Activated CD8-positive, alpha-beta memory T cell treated with anti-CD3 and anti-CD28 coated beads for 36 hours (primary cell): ENCODE measurements at regions not wholly inside any gene's neighbourhood (a gene's known extent, or its start where the extent isn't known, plus 50 kb on each side); places are given as distances from the start of the nearest gene placed in this dataset.

ENCODE experiments used
- CTCF ChIA-PET: fragments of 350-600 bp; sonication (Branson Sonifier 250); formaldehyde crosslinking; loops from one replicate; lab custom pipeline; 2021; ENCODE audit warnings: antibody characterized with exemption; lab: Charles Lee
- POLR2A ChIA-PET: fragments of 350-600 bp; sonication (Branson Sonifier 250); formaldehyde crosslinking; loops from one replicate; lab custom pipeline; 2021; ENCODE audit warnings: antibody characterized with exemption; lab: Charles Lee

DNA sequence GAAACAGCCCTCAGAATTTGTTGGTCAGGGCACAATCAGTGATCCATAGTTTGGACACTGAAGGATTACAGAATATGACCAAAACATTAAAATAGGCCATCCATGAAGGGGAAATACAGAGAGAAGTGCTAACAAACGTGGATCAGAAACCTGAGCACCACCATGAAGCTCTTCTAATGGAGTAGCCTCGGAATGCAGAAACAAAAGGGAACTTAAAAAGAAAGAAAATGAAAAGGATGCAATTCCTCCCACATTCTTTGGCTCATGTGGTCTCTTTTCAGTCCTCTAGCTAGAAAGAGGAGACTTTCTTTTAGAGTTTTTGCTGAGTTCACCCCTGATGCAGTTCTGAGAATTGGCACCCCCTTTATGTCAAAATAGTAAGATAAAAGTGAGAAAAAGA is 989.8 kb upstream of the B3GALT2 start:
- CTCF ChIA-PET = no interaction called here
- POLR2A ChIA-PET = no interaction called here

GRCh38 chr1:194175251-194175650 is 988.8 kb upstream of the B3GALT2 start:
- ChIA-PET CTCF (no interaction called here), POLR2A (no interaction called here)

DNA sequence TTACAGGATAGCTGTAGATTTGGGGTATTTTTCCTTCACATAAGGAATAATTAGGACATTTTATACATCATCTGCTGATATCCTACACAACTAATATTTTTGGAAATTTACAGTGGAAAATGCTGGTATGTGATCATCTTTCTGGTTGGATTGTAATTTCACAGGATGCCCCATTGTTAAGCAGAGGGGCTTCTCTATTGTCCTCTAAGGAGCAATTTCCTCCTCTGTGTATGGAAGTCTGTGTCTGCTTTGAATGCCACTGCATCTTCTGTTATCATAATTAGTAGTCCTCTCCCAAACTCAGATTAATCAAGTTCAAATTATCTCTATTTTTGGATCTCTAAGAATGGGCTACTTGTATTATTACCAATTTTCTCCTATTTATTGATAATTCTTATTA is 988.1 kb upstream of the B3GALT2 start:
- CTCF ChIA-PET = no interaction called here
- POLR2A ChIA-PET = no interaction called here

DNA sequence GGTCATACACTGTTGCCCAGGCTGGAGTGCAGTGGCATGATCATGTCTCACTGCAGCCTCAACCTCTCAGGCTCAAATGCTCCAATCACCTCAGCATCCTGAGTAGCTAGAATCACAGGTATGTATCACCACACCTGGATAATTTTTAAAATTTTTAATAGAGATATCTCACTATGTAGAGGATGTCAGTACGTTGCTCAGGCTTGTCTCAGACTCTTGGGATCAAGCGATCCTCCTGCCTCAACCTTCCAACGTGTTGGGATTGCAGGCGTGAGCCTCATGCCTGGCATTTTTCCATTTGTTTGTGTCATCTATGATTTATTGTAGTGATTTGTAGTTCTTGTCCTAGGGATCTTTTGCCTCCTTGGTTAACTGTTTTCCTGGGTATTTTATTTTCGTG is 985.2 kb upstream of the B3GALT2 start:
- POLR2A ChIA-PET = no interaction called here
- CTCF ChIA-PET = no interaction called here

- ChIA-PET POLR2A (no interaction called here), CTCF (no interaction called here)
Measured at GRCh38 chr1:194167956-194168640, 981.7 kb upstream of the B3GALT2 start.

- ChIA-PET POLR2A (no interaction called here), CTCF (no interaction called here)
Measured at GRCh38 chr1:194164755-194165154, 978.3 kb upstream of the B3GALT2 start.

GRCh38 chr1:194161591-194161990 is 975.2 kb upstream of the B3GALT2 start:
- POLR2A ChIA-PET = no interaction called here
- CTCF ChIA-PET = no interaction called here

DNA sequence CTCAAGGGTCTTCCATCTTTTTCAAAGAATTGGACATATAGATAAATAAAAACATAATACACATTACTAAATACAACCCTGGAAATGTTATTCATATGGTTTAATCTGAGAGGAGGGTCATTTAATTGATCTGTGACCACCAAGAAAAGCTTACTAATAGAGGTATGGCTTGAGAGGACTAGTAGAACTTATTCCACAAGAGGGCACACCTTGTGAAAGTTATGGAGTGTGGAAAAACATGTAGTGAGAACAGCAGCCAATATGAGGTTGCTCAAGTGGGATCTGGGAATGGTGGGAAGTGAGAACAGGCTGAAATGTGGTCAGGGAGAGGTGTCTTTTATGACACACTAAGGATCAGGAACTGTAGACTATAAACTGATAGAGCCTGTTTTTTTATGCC is 973.5 kb upstream of the B3GALT2 start:
- POLR2A ChIA-PET = no interaction called here

GRCh38 chr1:194155962-194156361 is 969.5 kb upstream of the B3GALT2 start:
- CTCF ChIA-PET = no interaction called here
- POLR2A ChIA-PET = no interaction called here

More for the DNA sequence above, 973.5 kb upstream of the B3GALT2 start:
- CTCF ChIA-PET = interaction anchor here (0.7 kb wide), 1 partner anchor 17 kb away, joined by 3 read pairs; no protein-coding TSS in a partner anchor

DNA sequence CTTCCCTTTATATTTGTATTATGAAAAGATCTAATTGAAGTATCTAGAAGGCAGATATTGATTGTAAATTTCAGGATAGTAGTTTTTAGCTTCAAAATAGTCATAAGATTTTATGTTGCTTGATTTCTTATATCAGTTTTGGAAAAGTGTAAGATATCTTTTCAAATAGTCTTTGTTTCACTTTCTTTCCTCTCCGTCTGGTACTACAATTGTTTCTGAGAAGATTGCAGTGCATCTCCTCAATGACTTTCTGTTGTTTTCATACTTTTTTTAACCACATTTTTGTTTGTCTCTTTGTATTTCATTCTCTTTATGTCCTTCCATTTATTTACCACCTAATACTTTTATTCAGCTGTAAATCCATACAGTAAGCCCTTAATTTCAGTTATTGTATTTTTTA is 964.6 kb upstream of the B3GALT2 start:
- ChIA-PET CTCF (no interaction called here), POLR2A (no interaction called here)

DNA sequence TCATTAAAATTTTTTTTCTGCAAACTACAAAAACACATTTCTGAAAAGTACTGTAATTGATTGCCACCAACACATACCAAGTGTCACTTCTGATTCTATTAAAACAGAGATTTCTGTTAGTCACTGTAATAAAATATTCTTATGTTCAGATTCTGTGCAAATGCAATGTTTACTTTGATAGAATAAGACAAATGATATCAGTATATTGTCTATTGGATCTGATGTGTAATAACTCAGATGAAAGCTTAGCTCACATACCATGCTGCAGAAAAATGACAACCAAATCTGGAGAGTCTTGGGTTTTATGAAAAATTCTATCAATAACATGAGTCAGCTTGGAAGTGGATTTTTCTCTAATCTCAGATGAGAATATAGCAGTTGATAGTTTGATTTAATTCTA is 963.8 kb upstream of the B3GALT2 start:
- POLR2A ChIA-PET = no interaction called here
- CTCF ChIA-PET = interaction anchor here (0.7 kb wide), 1 partner anchor 12 kb away, joined by 3 read pairs; no protein-coding TSS in a partner anchor

- POLR2A ChIA-PET = no interaction called here
- CTCF ChIA-PET = interaction anchor here (0.7 kb wide), 1 partner anchor 359 kb away, joined by 4 read pairs; no protein-coding TSS in a partner anchor
Measured at GRCh38 chr1:194133152-194133551, 946.7 kb upstream of the B3GALT2 start.

DNA sequence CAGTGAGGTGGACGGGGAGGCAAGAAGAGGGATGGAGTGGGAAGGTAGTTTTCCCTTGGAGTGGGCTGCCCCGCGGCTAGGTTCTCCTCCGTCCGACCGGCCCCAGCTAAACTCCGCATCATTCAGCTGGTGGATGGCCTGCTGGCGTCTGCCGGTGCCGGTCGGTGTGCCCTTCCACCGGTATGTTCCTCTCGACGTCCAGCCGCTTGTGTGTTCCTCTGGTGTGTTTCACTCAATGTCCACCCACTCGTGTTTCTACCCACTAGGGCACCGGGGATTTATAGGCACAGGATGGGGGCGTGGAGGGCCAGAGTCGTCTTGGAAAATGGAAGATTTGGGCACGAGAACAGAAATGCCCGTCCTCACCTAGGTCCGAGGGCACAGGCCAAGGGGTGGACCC is 931.7 kb upstream of the B3GALT2 start:
- ChIA-PET POLR2A (no interaction called here), CTCF (no interaction called here)

DNA sequence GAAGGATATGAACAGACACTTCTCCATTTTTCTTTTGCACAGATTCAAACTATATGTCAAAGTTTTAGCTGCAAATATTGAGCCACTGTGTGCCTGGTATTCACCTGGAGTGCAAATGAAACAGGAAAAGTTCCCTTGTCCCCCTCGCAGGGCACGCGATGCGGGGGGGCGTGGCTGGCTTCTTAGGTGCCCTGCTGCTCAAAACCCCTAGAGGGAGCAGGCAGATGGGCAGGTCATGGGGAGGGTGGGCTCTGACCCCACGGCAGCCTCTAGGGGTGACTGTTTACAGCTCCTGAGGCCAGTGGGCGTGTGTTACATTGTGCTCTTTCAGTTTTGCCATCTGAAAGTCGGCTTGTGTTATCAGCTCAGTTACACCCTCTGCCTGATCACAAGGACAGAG is 931.2 kb upstream of the B3GALT2 start:
- ChIA-PET CTCF (no interaction called here), POLR2A (no interaction called here)

GRCh38 chr1:194114288-194114687 is 927.9 kb upstream of the B3GALT2 start:
- ChIA-PET POLR2A (no interaction called here), CTCF (no interaction called here)

DNA sequence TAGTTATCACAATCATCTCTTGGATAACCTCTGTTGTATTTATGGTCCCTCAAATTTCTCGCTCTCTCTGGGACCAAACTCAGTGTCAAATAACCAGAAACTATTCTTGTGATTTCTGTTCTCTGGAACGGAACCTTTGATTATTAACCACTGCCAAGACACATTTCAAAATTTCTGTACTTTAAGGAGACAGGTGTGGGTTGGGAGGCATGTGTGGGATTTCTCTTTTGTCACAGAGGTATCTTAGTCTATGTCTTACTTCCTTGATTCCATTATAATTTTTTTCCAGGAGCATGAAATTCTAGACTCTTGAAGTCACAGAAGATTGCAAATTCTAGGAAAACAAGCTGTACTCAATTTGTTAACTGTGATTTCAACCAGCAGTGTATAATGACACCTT is 919.0 kb upstream of the B3GALT2 start:
- ChIA-PET POLR2A (no interaction called here), CTCF (no interaction called here)

GRCh38 chr1:194104247-194104844 is 917.9 kb upstream of the B3GALT2 start:
- ChIA-PET CTCF (no interaction called here), POLR2A (no interaction called here)

DNA sequence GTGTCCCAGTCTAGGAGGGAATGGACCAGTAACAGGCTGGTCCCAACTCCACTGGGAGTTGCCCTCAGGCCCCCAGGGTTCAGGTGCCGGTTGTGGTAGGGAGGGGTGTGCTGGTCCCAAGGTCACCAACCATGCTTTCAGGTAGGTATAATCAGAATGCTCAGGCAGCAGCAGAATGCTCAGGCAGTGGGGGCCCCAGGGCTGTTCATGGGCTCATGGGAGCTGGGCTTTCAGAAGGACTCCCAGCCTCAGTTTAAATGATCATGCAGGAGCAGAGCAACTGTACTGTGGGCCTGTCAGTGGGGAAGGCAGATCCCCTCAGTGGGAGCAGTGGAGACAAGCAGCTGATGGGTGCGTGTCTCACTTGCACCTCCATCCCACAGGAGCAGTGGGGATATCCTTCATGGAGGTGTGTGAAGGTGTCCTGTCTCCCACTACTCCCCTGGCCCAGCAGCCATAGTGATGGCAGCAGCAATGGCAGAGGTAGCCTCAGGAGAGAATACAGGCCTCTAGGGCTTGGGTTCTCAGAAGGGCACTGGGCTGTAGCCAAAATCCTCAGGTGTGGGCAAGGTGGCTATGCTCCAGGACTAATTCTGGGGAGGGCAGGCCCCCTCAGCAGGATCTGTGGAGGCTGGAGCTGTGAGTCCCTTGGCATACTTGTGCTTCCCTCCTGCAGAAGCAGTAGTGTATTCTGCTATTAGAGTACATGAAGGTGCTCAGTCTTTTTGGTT is 917.3 kb upstream of the B3GALT2 start:
- ChIA-PET CTCF (no interaction called here), POLR2A (no interaction called here)

DNA sequence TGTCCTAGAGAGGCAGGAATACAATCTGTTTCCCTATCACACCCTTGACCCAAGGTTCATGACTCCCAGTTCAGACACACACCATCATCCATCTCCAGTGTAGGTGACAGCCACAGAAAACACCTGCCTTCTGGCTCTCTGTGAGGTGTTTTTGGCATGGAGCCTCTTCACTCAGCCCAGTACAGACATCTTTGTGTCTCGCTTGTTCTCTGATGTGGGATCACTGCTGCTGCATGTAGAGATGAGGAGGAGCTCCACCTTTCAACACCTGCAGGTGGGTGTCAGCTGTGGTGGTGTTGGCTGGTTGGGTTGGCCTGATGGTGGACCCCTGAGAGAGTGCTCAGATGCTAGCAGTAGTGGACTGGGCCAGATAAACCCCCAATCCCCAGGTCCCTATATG is 916.7 kb upstream of the B3GALT2 start:
- CTCF ChIA-PET = no interaction called here
- POLR2A ChIA-PET = no interaction called here

- ChIA-PET CTCF (no interaction called here), POLR2A (no interaction called here)
Measured at GRCh38 chr1:194102607-194103006, 916.2 kb upstream of the B3GALT2 start.

DNA sequence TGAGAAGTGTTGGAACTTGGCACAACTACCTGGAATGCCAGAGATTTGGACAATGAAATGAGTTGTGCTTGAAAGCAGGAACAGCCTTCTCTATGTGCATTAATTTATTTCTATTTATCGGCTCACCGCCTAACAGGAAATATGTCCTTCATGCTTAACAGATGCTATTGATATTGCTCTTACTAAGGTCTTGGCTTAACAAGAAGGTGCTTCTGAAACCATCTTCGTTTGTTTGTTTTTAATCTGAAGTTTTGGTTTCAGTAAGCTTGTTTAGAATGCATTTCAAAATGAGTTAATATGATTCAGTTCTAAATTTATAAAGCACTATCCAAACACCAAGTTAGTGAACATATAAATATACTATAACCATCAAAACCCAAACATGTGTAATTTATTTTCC is 898.3 kb upstream of the B3GALT2 start:
- ChIA-PET POLR2A (no interaction called here), CTCF (no interaction called here)
